ENCODE measurements at regions not wholly inside any gene's neighbourhood (a gene's known extent, or its start where the extent isn't known, plus 50 kb on each side); places are given as distances from the start of the nearest gene placed in this dataset.

DNA sequence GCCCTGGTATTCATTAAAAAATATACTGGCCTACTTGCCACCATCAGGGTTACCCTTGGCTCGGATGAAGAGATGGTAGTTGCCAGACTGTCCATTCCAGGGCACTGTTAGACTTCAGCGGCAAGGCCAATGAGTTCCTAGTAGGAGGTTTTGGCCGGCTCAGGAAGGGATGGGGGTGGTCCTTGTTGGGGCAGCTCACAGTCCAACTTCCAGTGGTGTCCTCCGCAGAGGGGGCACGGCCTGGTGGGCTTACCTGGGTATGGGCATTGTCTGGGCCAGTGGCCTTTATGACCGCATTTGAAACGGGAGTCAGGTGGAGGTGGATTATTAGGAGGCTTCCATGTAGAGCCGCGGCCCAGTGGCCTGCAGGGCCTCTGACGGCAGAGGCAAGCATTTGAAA is 139.1 kb upstream of the ETV3 start:
- POLR2A ChIA-PET: no interaction called here
- DNase-seq: no peak
- Histone ChIP-seq H3F3A (replicated peaks; ENCODE audit: insufficient read depth) (no peaks in the 10 kb centered on the region), H4K20me1 (ENCODE audit: insufficient read depth) (no peaks in the 10 kb centered on the region), H3K27ac (ENCODE audit: low read depth in 2 of 2, low read length in 1 of 2) (no peak overlapping the region), H3K79me2 (ENCODE audit: insufficient read depth) (no peaks in the 10 kb centered on the region), H3K9me2 (no peaks in the 10 kb centered on the region), H3K4me1 (ENCODE audit: control insufficient read depth in 1 of 2, insufficient read depth in 2 of 2, low read depth in 1 of 2, low read length in 1 of 2) (no peaks in the 10 kb centered on the region), H3K4me3 (ENCODE audit: low read depth in 2 of 2, low read length in 1 of 2) (no peak overlapping the region), H3K4me2 (no peak overlapping the region), H2AFZ (ENCODE audit: low read depth) (no peak overlapping the region), H3K27me3 (ENCODE audit: insufficient read depth) (peaks cover 26% of the 10 kb centered on the region; the same call in 1 of the 2 replicates), H3K9ac (no peak overlapping the region), H3K9me3 (no peaks in the 10 kb centered on the region), H3K36me3 (replicated peaks in 1 of 2; ENCODE audit: control insufficient read depth in 1 of 2, insufficient read depth in 2 of 2, low read length in 1 of 2) (no peaks in the 10 kb centered on the region)
- CTCF ChIA-PET: no interaction called here
- no peak for TF ChIP-seq YY1 (IDR thresholded peaks at IDR 0.05; ENCODE audit: low read depth)
- TF ChIP-seq, protein P1, sequence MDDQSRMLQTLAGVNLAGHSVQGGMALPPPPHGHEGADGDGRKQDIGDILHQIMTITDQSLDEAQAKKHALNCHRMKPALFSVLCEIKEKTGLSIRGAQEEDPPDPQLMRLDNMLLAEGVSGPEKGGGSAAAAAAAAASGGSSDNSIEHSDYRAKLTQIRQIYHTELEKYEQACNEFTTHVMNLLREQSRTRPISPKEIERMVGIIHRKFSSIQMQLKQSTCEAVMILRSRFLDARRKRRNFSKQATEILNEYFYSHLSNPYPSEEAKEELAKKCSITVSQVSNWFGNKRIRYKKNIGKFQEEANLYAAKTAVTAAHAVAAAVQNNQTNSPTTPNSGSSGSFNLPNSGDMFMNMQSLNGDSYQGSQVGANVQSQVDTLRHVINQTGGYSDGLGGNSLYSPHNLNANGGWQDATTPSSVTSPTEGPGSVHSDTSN (IDR thresholded peaks at IDR 0.05): no peak
- TF ChIP-seq, protein P2, sequence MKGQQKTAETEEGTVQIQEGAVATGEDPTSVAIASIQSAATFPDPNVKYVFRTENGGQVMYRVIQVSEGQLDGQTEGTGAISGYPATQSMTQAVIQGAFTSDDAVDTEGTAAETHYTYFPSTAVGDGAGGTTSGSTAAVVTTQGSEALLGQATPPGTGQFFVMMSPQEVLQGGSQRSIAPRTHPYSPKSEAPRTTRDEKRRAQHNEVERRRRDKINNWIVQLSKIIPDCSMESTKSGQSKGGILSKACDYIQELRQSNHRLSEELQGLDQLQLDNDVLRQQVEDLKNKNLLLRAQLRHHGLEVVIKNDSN (IDR thresholded peaks at IDR 0.05; ENCODE audit: borderline replicate concordance, low read depth): no peak
- no peak for TF ChIP-seq RXRA (IDR thresholded peaks at IDR 0.05; ENCODE audit: borderline replicate concordance, low read depth)
- TF ChIP-seq CHD2 (IDR thresholded peaks at IDR 0.05; ENCODE audit: low read length, partially characterized antibody): no peak
- TF ChIP-seq, protein P3, sequence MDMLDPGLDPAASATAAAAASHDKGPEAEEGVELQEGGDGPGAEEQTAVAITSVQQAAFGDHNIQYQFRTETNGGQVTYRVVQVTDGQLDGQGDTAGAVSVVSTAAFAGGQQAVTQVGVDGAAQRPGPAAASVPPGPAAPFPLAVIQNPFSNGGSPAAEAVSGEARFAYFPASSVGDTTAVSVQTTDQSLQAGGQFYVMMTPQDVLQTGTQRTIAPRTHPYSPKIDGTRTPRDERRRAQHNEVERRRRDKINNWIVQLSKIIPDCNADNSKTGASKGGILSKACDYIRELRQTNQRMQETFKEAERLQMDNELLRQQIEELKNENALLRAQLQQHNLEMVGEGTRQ (IDR thresholded peaks at IDR 0.05; ENCODE audit: borderline replicate concordance, low read depth, low read length): no peak
- no peak for TF ChIP-seq TAF1 (IDR thresholded peaks at IDR 0.05; ENCODE audit: borderline replicate concordance, low read depth, low read length)
- no peak for TF ChIP-seq RFX5 (IDR thresholded peaks at IDR 0.05; ENCODE audit: low read length)
- TF ChIP-seq FOSL2 (IDR thresholded peaks at IDR 0.05; ENCODE audit: borderline replicate concordance, low read depth): no peak
- 13% methylated on average over 9 of the region's 10 CpGs for WGBS (ENCODE audit: low lambda C conversion rate)

DNA sequence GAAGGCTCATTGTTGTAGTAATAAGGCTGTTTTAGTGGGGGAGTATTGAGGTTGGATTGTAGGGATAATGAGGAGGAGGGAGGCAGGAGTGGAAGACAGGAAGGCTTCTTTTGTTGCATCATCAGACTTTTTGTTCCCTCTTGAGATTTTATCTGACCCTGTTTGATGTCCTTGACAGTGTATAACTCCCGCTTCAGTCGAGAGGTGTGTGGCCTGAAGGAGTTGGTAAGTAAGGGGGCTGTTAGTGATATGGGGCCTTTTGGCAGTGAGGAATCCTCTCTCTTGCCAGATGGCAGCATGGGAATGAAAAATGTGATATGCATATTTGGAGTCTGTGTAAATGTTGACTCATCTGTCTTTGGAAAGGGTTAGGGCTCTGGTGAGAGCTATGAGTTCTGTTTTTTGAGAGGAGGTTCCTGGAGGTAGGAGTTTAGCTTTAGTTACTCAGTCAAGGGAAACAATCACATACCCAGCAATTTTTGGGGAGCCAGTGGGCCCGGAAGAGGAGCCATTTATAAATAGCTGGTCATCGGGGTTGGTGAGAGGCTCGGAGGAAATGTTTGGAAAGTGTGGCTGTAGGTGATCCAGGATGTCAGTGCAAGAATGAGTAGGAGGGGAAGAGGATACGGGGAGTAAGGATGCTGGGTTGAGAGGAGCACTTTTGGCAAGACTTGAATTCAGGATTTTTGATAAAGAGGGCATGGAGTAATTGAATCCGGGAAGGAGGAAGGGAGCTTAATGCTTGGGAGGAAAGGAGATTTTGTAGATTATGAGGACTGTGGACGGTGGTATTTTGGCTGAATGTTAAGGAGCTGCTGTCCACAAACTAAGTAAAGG is 136.7 kb upstream of the ETV3 start:
- no peaks in the 10 kb centered on the region for H3F3A ChIP-seq (replicated peaks; ENCODE audit: insufficient read depth)
- no peaks in the 10 kb centered on the region for H3K4me1 ChIP-seq (ENCODE audit: control insufficient read depth in 1 of 2, insufficient read depth in 2 of 2, low read depth in 1 of 2, low read length in 1 of 2)
- H3K9me2 ChIP-seq: no peaks in the 10 kb centered on the region
- peak overlapping the region; percentile 15; the same call in 1 of the 2 replicates for H3K4me2 ChIP-seq
- H2AFZ ChIP-seq (ENCODE audit: low read depth): no peak overlapping the region
- H3K36me3 ChIP-seq (replicated peaks in 1 of 2; ENCODE audit: control insufficient read depth in 1 of 2, insufficient read depth in 2 of 2, low read length in 1 of 2): no peaks in the 10 kb centered on the region
- H3K27me3 ChIP-seq (ENCODE audit: insufficient read depth): peaks cover 16% of the 10 kb centered on the region; the same call in 1 of the 2 replicates
- DNase-seq: no peak
- 7% methylated on average over 8 of the region's 8 CpGs for WGBS (ENCODE audit: low lambda C conversion rate)
- CTCF ChIA-PET: no interaction called here
- no peak overlapping the region for H3K4me3 ChIP-seq (ENCODE audit: low read depth in 2 of 2, low read length in 1 of 2)
- H4K20me1 ChIP-seq (ENCODE audit: insufficient read depth): no peaks in the 10 kb centered on the region
- H3K27ac ChIP-seq (ENCODE audit: low read depth in 2 of 2, low read length in 1 of 2): no peak overlapping the region
- POLR2A ChIA-PET: interaction anchor here (0.6 to 0.7 kb wide), 3 partner anchors 11 to 174 kb away, joined by 3 to 5 read pairs (median 5); no protein-coding TSS in a partner anchor
- no peak overlapping the region for H3K9ac ChIP-seq
- no peaks in the 10 kb centered on the region for H3K79me2 ChIP-seq (ENCODE audit: insufficient read depth)
- H3K9me3 ChIP-seq: no peaks in the 10 kb centered on the region
- TF ChIP-seq, protein P4, sequence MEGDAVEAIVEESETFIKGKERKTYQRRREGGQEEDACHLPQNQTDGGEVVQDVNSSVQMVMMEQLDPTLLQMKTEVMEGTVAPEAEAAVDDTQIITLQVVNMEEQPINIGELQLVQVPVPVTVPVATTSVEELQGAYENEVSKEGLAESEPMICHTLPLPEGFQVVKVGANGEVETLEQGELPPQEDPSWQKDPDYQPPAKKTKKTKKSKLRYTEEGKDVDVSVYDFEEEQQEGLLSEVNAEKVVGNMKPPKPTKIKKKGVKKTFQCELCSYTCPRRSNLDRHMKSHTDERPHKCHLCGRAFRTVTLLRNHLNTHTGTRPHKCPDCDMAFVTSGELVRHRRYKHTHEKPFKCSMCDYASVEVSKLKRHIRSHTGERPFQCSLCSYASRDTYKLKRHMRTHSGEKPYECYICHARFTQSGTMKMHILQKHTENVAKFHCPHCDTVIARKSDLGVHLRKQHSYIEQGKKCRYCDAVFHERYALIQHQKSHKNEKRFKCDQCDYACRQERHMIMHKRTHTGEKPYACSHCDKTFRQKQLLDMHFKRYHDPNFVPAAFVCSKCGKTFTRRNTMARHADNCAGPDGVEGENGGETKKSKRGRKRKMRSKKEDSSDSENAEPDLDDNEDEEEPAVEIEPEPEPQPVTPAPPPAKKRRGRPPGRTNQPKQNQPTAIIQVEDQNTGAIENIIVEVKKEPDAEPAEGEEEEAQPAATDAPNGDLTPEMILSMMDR (IDR thresholded peaks at IDR 0.05): no peak
- TF ChIP-seq, protein P1 (IDR thresholded peaks at IDR 0.05): no peak
- TF ChIP-seq, protein P5, sequence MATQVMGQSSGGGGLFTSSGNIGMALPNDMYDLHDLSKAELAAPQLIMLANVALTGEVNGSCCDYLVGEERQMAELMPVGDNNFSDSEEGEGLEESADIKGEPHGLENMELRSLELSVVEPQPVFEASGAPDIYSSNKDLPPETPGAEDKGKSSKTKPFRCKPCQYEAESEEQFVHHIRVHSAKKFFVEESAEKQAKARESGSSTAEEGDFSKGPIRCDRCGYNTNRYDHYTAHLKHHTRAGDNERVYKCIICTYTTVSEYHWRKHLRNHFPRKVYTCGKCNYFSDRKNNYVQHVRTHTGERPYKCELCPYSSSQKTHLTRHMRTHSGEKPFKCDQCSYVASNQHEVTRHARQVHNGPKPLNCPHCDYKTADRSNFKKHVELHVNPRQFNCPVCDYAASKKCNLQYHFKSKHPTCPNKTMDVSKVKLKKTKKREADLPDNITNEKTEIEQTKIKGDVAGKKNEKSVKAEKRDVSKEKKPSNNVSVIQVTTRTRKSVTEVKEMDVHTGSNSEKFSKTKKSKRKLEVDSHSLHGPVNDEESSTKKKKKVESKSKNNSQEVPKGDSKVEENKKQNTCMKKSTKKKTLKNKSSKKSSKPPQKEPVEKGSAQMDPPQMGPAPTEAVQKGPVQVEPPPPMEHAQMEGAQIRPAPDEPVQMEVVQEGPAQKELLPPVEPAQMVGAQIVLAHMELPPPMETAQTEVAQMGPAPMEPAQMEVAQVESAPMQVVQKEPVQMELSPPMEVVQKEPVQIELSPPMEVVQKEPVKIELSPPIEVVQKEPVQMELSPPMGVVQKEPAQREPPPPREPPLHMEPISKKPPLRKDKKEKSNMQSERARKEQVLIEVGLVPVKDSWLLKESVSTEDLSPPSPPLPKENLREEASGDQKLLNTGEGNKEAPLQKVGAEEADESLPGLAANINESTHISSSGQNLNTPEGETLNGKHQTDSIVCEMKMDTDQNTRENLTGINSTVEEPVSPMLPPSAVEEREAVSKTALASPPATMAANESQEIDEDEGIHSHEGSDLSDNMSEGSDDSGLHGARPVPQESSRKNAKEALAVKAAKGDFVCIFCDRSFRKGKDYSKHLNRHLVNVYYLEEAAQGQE (IDR thresholded peaks at IDR 0.05; ENCODE audit: low read depth, low read length): no peak
- TF ChIP-seq SIN3A (IDR thresholded peaks at IDR 0.05; ENCODE audit: borderline replicate concordance, low read depth, low read length): no peak
- no peak for TF ChIP-seq TAF1 (IDR thresholded peaks at IDR 0.05; ENCODE audit: borderline replicate concordance, low read depth, low read length)
- TF ChIP-seq TCF12 (IDR thresholded peaks at IDR 0.05): peak; percentile 36
- no peak for TF ChIP-seq RFX5 (IDR thresholded peaks at IDR 0.05; ENCODE audit: low read length)

Measured in SK-N-SH (cell line).